NCI-H1436 treated with DMSO at 0.1 percent for 48 hours (cell line): ENCODE measurements at regions not wholly inside any gene's neighbourhood (a gene's known extent, or its start where the extent isn't known, plus 50 kb on each side); places are given as distances from the start of the nearest gene placed in this dataset.
"Not testable (repeated sequence)": the region's sequence is repeated elsewhere in the genome, so short reads cannot be mapped to it uniquely, and the experiment has no call there.

ENCODE experiments used
- DNase-seq: peaks from one replicate; lab custom pipeline; 2025; lab: John Stamatoyannopoulos, UW

DNA sequence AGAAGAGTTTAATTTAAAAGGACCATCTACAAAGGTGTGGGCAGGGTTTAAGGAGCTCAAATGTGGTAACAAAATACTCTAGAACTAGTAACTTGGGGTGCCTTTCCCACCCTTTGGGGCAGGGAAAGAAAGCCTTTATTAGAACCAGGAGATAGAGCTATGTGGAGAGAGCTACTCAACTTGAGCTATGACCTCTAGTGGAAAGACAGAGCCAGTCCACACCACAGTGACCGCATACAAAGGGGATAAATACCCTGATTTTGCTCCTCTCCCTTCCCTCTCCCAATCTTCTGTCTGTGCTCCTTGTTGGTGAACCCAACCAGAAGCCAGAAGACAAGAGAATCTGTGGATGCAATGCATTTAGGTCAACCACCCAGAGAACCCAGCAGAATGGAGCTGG, 54.4 kb upstream of the JAK1 start:
- DNase-seq: no peak

DNA sequence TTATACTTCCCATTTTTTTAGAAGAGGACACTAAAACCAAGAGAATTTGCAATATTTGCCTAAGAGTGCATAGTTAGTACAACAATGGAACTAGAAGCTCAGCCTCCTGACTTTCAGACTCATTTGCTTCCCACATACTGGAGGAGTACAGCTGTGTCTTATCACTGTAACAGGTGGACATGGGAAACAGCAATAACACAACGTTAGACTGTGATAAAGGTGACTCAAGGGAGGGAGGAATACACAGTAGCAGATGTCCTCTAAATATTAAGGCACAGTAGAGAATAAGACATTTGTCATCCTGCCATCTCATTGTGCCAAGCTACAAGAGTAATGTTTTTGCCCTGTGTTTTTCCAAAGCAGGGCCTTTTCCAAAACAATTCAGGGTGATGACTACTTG, 55.4 kb upstream of the JAK1 start:
- no peak for DNase-seq

DNA sequence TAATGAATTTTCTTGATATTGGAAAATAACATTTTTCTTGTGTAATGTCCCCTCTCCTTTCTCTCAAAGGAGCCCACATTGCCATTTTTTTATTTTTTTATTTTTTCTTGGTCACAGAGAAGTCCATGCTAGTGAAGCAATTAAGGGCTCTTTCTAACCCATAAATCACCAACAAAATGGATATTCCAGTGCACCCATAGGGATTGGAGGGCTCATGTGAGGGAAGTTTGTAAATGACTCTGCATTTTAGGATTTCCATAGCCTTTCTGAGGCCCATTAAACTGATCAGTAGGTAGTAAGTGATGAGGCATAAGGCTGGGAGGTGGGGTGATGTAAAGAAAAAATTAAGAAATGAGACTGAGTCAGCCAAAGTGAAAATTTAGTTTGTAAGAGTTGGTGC, 55.9 kb upstream of the JAK1 start:
- DNase-seq: no peak

DNA sequence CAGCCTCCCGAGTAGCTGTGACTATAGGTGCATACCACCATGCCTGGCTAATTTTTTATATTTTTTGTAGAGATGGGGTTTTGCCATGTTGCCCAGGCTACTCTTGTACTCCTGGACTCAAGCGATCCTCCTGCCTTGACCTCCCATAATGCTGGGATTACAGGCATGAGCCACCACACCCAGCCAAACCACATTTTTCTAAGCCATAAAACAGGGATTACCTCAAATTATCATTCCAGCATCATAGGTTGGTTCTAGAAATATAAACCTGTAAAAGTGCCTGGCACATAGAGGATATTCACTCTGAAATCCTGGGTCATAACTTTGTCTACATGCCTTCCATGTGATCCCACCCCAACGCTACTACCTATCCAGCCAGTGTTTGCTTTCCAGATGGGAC, 59.4 kb upstream of the JAK1 start:
- DNase-seq: no peak

DNA sequence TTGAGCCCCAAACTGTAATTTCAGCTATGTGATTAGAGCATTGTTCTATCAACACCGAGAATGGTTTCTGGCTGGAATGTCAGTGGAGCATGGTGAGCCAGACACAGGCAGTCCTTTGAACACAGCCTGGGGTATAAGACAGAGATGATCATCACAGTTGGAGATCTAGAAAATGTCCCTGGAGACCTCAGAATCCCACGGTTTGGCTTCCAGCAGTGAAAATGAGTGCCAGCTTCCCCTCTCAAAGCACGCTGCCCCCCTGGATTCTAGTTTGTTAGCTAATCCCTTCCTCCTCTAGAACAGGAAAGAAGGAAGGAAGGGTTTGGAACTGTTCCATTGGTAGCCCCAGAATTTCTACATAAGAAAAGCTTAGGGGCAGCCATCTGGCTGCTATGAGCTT, 59.9 kb upstream of the JAK1 start:
- DNase-seq: no peak

DNA sequence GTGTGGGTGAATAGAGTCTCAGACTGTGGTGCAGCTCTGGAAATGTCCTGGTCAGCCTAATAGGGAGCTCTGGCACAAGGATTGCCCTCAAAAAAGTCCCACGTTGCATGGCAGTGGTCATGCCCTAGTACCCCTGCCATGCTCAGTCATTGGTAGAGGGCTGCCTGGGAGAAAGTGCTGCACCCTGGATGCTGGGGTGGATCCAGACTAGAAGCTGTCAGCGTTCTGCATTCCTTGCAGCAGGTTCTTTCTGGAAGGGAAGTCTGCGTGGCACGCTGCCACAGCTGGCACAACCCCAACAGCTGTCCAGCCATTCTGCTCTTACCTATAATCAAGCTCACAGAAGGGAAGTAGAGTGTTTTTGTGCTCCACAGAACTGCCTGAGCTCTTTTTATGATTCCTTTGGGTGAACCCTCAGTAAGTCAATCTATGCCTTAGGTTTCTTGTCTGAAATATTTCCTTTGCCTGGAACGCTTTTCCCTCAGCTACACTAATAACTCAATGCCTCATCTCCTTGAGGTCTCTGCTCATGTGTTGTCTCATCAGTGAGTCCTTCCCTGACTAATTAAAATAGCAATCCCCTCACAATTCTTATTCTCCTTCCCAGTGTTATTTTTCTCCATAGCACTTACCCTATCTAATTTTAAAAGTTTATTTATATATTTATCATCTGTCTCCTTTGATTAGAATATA, 61.5 kb upstream of the JAK1 start:
- no peak for DNase-seq

DNA sequence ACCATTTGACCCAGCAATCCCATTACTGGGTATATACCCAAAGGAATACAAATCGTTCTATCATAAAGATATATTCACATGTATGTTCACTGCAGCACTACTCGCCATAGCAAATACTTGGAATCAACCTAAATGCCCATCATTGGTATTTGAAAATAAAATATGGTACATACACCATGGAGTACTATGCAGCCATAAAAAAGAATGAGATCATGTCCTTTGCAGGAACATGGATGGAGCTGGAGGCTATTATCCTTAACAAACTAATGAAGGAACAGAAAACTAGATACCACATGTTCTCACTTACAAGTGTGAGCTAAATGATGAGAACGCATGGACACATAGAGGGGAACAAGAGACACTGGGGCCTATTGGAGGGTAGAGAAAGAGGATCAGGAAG, 63.1 kb upstream of the JAK1 start:
- not testable (repeated sequence) for DNase-seq

DNA sequence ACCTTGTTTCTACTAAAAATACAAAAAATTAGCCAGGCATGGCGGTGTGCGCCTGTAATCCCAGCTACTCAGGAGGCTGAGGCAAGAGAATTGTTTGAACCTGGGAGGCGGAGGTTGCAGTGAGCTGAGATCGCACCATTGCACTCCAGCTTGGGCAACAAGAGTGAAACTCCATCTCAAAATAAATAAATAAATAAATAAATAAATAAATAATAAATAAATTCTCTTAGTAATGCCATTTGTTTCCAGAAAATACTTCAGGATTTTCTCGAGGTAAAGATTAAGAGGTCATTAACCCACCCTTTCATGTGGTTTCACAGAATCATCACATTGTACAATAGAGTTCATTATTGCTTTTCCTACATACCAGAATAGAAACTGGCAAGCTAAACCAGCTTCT, 68.5 kb upstream of the JAK1 start:
- DNase-seq: not testable (repeated sequence)

DNA sequence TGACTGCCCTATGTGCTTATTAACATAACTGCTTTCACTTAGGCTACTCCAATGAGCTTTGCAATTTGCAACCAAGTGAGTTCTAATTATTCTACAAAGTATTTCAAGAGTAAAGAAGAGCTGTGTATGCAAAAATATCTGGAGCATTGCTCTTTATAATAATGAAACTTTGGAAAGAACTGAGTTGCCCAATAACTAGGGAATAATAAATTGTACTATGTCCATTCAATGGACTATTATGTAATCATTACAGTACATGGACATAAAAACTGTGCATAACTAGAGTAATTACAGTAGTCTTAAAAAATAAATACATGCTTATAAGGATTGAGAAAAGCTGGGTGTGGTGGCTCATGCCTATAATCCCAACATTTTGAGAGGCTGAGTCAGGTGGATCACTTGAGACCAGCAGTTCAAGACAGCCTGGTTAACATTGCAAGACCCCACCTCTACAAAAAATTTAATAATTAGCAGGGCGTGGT, 70.3 kb upstream of the JAK1 start:
- DNase-seq: no peak

DNA sequence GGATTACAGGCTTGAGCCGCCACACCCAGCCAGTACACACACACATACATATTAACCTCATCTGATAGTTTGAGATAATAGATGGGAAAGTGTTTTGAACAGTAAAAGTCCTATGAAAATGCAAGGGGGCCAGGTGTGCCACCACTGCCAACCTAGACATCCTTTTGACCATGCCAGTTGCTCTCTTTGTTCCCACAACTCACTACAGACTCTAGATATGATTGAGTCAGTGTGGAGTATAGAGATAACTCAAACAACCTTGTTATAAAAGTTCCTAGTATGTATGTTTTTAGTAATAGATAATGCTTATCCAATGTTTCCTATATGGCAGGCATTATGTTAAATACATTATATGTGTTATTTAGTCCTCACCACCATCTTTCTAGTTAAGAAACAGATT, 72.7 kb upstream of the JAK1 start:
- no peak for DNase-seq

DNA sequence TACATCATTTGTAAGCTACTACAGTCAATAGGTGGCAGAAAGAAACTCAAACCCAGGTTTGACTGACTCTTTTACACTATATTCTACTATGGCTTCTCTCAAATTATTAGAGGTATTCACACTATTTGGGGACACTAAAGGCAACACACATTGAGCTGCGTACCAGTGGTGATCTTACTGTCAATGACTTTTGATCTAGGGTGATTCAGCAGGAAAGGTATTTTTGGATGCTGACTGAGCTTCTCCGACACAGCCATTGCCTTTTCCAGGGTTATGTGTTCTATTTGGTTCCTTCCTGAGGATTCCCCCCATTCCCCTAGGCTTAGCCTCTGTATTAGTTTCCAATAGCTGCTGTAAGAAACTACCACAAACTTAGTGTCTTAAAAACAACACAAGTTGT, 73.2 kb upstream of the JAK1 start:
- no peak for DNase-seq

DNA sequence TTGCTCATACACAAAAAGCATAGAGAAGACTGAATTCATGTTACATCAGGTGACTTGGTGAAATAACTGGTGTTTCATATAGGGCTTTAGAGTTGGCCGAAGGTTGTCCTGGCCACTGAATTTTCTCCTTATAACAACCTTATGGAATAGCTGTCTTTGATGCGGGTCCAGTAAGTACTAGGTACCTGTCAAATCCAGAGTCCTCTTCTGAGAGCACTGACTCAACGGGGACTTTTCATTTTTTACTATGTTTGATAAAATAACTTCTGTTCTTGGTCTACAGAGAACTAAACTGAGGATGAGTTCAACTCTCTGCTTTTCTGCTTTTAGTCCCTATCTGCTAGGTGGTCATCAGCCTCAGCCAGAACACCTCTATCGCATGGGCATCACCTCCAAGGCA, 76.1 kb upstream of the JAK1 start:
- no peak for DNase-seq

DNA sequence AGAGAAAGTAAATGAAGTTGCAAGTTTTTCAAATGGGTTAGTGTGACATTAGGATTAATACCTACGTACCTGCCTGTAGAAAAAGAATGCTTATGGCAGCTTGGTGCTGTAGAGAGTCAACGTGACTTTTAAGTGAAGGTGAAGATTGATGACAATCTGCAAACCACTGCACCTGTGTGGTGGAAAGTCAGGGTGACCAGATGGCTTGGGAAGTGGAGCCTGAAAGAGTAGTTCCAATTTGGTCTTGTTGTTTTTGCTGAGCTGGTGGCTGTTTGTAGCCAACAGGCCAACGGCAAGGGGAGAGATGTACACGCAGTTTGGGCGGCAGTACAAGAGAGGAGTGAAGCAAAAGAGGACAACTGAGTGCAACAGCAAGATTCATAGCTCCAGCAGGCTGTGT, 78.1 kb upstream of the JAK1 start:
- DNase-seq: no peak

DNA sequence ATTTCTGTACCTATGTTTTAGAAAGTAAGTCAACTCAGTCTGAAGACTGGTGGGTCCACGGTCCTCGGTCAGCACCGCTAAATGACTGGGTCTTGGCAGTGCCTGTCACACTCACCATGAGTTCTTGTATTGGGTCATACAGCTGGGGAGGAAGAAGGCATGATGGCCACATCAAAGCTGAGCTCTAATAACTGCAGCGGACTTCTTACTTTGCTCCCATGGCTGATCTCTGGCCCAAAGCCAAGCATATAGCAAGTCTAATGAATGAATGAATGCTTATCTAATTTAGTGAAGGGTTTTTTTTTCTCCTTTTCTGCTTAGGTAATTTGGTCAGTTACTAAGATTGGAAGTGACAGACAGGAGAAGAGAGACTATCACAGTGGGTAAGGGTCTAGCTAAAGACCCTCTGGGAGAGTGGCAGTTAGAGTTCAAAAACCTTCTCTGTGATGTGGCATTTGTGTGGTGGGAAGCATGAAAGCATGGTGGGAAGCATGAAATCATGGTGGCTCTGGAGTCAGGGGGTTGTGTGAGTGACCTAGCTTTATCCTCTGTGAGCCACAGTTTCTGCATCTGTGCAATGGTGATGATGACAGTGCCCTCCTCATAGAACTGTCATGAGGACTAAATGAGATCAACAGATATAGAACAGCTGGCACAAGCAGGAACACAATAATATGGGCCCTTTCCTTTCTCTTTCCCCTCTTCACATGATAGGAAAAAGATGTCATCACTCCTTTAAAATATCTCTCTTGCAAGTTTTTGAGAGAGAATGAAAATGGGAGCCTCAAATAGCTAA, 78.9 kb upstream of the JAK1 start:
- no peak for DNase-seq

DNA sequence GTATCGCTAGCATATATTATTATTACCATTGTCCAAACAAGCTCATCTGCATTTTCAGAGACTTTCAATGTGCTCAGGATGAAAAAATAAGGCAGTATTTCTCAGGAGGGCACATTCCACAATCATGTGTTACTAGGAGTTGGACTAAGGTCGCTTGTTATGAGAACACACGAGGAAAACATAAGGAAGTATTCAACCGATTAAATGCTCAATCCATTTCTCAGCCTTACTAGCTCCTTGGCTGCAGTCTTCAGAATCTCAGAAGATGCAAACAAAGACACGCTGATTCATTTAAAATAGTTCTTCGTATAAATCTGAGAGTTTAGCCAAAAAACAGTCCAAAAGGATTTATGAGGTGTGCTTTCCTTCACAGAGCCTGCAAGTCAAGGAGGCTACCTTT, 82.0 kb upstream of the JAK1 start:
- DNase-seq: no peak

DNA sequence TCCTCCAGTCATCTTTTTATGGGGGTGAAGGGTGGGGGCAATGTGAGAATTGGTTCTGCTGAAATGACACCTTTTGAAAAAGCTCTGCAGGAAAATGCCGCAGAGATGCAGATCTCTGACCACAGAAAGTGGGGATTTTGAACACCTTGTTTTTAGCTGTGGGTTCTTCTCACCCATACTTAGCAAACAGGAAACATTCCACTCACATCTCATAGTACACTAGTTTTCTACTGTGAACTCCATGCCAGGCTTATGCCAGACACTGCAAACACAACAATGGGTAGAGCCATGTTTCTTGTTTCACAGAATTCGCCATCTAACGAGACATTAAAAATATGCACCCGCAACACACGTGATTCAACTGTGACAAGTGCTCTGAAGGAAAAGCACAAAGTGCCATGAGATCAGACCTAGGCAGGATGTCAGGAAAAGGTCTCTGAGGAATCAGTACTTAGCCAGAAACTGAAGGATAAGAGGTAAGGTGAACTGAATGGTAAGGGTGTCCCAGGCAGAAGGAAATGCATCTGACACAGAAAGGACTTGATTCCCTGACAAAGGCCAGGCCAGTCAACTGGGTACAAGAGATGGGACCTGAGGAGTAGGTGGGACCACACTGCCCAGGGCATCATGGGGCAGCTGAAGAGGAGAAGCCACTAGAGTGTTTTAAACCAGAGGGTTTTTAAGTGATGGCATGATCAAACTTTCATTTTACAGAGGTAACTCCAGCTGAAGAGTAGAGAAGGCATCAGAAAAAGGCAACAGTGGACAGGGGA, 83.8 kb upstream of the JAK1 start:
- no peak for DNase-seq

DNA sequence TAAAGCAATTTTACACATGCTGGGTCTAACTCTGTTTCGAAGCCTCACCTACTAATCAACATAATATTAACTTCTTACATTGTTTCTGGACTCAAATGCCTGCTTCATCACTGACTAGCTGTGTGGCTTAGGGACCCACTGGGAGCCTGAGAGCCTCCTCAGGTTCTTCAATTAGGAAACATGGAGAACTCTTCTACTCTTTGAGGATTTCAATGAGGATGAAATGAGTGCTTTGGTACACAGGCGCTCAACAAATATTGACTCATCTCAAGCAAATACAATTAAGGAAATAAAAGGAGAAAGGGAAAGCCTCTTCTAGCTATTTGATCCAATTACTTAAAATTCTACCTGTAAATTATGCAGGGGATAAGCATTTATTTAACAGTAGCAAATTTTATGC, 84.4 kb upstream of the JAK1 start:
- peak; percentile 61 for DNase-seq

DNA sequence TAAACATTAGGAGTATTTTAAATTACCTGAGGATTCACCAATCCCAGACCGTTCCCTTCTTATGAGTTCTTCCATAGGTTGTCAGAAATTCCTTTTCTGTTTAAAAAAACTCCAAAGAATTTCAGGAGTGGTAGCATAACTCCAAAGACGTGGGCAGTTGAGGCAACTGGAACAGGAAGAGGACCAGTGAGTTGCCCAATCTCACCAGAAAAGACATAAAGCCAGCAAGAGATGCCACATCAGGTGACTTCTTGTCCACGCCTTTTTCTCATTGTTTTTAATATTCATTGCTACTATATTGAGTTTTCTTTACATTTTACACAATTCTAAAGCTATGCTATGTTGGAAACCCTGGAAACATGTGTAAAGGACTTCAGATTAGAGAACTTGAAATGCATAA, 88.1 kb upstream of the JAK1 start:
- no peak for DNase-seq

DNA sequence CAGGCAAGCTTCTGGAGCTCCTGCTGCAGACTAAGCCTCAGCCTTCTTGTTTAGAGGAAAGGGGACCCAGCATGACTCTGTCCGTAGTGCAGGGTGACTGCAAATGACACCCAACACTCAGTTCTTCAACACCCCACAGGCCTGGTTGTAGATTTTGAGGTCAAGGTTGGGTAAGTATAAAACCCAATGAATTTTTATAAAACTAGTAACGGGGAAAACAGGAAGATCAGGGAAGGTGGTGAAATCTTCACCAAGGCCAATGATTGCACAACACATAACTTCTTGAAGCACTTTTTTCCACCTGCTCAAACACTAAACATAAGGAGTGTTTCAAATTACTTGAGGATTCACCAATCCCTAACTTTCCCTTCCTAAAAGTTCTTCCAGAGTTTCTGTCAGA, 89.4 kb upstream of the JAK1 start:
- DNase-seq: no peak

DNA sequence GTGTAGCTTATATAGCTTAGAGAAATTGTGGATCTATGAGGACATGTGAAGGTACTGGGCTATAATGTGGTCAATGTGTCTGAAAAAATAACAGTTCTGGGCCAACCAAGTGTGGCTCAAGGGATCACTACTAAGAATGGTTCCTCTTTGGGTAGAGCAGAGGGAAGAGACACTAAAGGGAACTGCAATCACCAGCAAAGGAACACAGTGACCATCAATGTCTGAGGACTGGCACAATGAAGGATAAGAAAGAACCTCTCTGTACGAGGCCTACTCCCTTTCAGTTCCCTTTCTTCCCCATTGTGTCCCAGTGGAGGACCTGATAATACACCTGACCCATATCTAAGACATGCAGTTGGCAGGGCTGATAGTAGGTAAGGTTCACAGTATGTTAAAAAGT, 89.9 kb upstream of the JAK1 start:
- DNase-seq: no peak

DNA sequence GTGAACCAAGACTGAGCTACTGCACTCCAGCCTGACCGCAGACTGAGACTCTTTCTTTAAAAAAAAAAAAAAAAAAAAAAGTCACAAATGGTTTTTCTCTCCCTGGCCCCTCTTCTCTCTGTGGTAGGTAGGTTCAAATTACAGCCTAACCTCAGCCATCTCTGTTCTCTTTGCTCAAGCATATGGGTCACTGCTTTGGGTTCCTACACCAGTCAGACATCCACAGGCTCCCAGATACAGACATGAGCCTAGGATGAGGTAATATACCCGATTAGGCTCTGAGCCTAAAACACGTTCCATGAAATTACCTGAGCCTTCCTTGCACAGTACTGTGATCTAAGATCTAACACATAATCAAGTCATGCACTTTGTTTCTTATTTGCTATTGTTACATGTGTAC, 90.5 kb upstream of the JAK1 start:
- no peak for DNase-seq

DNA sequence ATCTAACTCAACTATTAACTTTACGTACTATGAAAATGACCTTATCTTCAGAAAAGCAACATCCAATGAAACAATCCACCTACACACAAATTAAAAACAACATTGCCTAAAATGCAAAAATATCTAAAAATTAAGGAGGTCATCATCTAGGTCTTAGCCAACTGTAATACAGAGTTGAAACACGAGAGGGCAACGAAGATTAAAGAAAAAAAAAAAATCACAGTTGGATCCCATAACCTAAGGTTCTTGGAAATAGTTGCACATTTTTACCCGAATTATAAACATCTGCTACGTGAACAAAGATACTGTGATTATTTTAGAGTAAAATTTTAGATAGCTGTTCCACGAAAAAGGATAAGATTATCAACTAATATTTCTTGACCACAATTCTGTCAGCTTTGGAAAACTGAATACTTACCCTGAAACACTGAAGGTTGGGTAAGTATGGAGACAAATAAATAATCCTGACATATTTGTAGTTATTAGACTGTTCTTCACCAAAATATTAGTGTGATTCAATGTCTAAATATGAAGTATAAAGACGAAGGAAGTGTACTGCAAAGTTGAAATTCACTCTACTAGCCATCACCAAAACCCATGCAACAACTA, 88.0 kb upstream of the AK4 start:
- no peak for DNase-seq

DNA sequence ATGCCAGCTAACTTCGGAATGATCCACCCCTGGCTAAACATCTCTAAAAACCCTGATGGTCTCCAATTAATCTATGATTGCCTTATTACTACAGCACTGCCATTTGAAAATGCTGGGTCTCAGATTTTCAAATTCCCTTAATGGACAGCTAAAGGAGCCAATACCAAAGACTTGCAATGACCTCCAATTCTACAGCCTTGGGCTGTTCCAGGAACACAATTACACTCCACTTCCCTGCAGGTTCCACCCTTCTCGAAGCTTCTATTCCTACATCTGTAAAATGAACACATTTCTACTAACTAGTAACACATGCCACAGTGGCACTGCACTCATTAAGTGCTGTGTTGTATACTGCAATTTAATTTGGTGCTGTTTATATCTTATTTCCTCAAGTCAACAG, 85.7 kb upstream of the AK4 start:
- DNase-seq: no peak
